HCT116 (cell line): ENCODE measurements at regions not wholly inside any gene's neighbourhood (a gene's known extent, or its start where the extent isn't known, plus 50 kb on each side); places are given as distances from the start of the nearest gene placed in this dataset.

Experiments used
- ATAC-seq: fragments of 200-7000 bp; cut with Tn5 transposase; 2 replicates; pipeline ENCODE4 v1.9.1; 2020; ENCODE audit warnings: mild to moderate bottlenecking, moderate library complexity
- BruUV-seq: library from RNA; stranded (reverse); fragments of 400-500 nt; replicated peaks from 2 replicates; lab custom pipeline; 2021; lab: Mats Ljungman, UMichigan
- CTCF ChIA-PET: fragments of 300-600 bp; sonication (Branson Sonifier 250); formaldehyde crosslinking; loops from one replicate; lab custom pipeline; 2021; ENCODE audit warnings: antibody characterized with exemption; lab: Charles Lee
- POLR2A ChIA-PET: fragments of 300-600, 350-600 bp; sonication (Branson Sonifier 250); formaldehyde crosslinking; loops from one replicate; lab custom pipeline; 2021; ENCODE audit warnings: antibody characterized with exemption; lab: Charles Lee
- RAD21 ChIA-PET, 2 experiments: fragments of 300-600 bp; sonication (Branson Sonifier 250); formaldehyde crosslinking; loops; one replicate each; lab custom pipeline; 2023; ENCODE audit warnings: low total read pairs in 2 of 2; ENCODE audit not compliant: uncharacterized antibody in 2 of 2, unreplicated experiment in 2 of 2, low non-redundant PET in 1 of 2; lab: Charles Lee
- DNase-seq: peaks from one replicate; pipeline ENCODE4 v3.0.0-alpha.2; 2010; ENCODE audit warnings: low read depth, low spot score
- H2AFZ ChIP-seq: fragments of 200-600 bp; shearing (Covaris generic), sonication (generic); 2 replicates; pipeline ENCODE4 v1.6.1; 2017; ENCODE audit warnings: low read depth, mixed run types, mixed read lengths, antibody characterized with exemption, low read length; ENCODE audit not compliant: poor library complexity, severe bottlenecking
- H3K27ac ChIP-seq: 2 replicates; pipeline ENCODE4 v1.5.1; 2012; ENCODE audit warnings: low read depth, low read length
- H3K27me3 ChIP-seq: fragments of 200-600 bp; sonication (generic); 2 replicates; pipeline ENCODE4 v1.6.1; 2016; ENCODE audit warnings: mixed run types, low read length, mixed read lengths; ENCODE audit not compliant: insufficient read depth
- H3K36me3 ChIP-seq, 2 experiments: fragments of 200-500 bp in 1 of 2; fragments of 200-600 bp in 1 of 2; sonication (Bioruptor generic) in 1 of 2; sonication (generic) in 1 of 2; 2 replicates each; pipeline versions ENCODE4 v1.5.1 to v1.6.1; 2014 to 2016; ENCODE audit warnings: low read length in 2 of 2, inconsistent platforms in 1 of 2, mixed read lengths in 1 of 2, mixed run types in 1 of 2; ENCODE audit not compliant: insufficient read depth in 2 of 2, control insufficient read depth in 1 of 2
- H3K4me1 ChIP-seq, 2 experiments: fragments of 200-600 bp in 1 of 2; sonication (generic) in 1 of 2; 2 replicates each; pipeline versions ENCODE4 v1.5.1 to v1.6.1; 2012 to 2017; ENCODE audit warnings: low read length in 2 of 2, inconsistent platforms in 1 of 2, mild to moderate bottlenecking in 1 of 2, mixed read lengths in 1 of 2, mixed run types in 1 of 2, moderate library complexity in 1 of 2; ENCODE audit not compliant: insufficient read depth in 2 of 2, control insufficient read depth in 1 of 2
- H3K4me2 ChIP-seq: fragments of 200-600 bp; sonication (generic); 2 replicates; pipeline ENCODE4 v1.6.1; 2017; ENCODE audit warnings: mixed run types, low read length, mixed read lengths
- H3K4me3 ChIP-seq, 2 experiments: fragments of 200-600 bp in 1 of 2; sonication (generic) in 1 of 2; replicated peaks in 1 of 2; 2 replicates each; pipeline ENCODE4 v1.5.1; 2011 to 2016; ENCODE audit warnings: low read length in 2 of 2, control low read depth in 1 of 2, low read depth in 1 of 2, mild to moderate bottlenecking in 1 of 2, mixed read lengths in 1 of 2, mixed run types in 1 of 2
- H3K79me2 ChIP-seq: fragments of 200-600 bp; sonication (generic); 2 replicates; pipeline ENCODE4 v1.6.1; 2017; ENCODE audit warnings: mild to moderate bottlenecking, mixed run types, low read length, moderate library complexity, mixed read lengths; ENCODE audit not compliant: insufficient read depth
- H3K9ac ChIP-seq: fragments of 200-600 bp; sonication (generic); 2 replicates; pipeline ENCODE4 v1.6.1; 2016; ENCODE audit warnings: low read length, mixed read lengths
- H3K9me2 ChIP-seq: fragments of 200-600 bp; sonication (generic), shearing (Covaris generic); 2 replicates; pipeline ENCODE4 v1.6.1; 2017; ENCODE audit warnings: mixed run types, mild to moderate bottlenecking, moderate library complexity; ENCODE audit not compliant: insufficient read depth
- H3K9me3 ChIP-seq, 2 experiments: fragments of 200-500 bp in 1 of 2; fragments of 200-600 bp in 1 of 2; sonication (Bioruptor generic) in 1 of 2; sonication (generic) in 1 of 2; 2 replicates each; pipeline ENCODE4 v1.6.1; 2014 to 2017; ENCODE audit warnings: low read length in 2 of 2, mixed read lengths in 2 of 2, inconsistent platforms in 1 of 2, low read depth in 1 of 2, mild to moderate bottlenecking in 1 of 2, mixed run types in 1 of 2, moderate library complexity in 1 of 2; ENCODE audit not compliant: control insufficient read depth in 1 of 2, insufficient read depth in 1 of 2
- H4K20me1 ChIP-seq: fragments of 200-600 bp; sonication (generic), shearing (Covaris generic); 2 replicates; pipeline ENCODE4 v1.6.1; 2017; ENCODE audit warnings: mixed run types, mild to moderate bottlenecking, moderate library complexity; ENCODE audit not compliant: insufficient read depth
- CBX3 ChIP-seq: IDR thresholded peaks from 2 replicates; pipeline ENCODE4 v1.6.1; 2012; ENCODE audit warnings: low read depth
- EGR1 ChIP-seq: IDR thresholded peaks from 2 replicates; pipeline ENCODE4 v1.6.1; 2012; ENCODE audit warnings: low read depth
- EZH2 ChIP-seq: fragments of 200-600 bp; sonication (generic); IDR thresholded peaks from 2 replicates; pipeline ENCODE4 v1.6.1; 2017; ENCODE audit warnings: antibody characterized with exemption, mixed run types
- EZH2phosphoT487 ChIP-seq: fragments of 200-600 bp; IDR thresholded peaks from 2 replicates; pipeline ENCODE4 v1.6.1; 2018; ENCODE audit warnings: antibody characterized with exemption, borderline replicate concordance
- FOSL1 ChIP-seq: IDR thresholded peaks from 2 replicates; pipeline ENCODE4 v1.6.1; 2012; ENCODE audit warnings: low read depth
- JUND ChIP-seq: IDR thresholded peaks from 2 replicates; pipeline ENCODE4 v1.6.1; 2012
- POLR2A ChIP-seq: IDR thresholded peaks from 2 replicates; pipeline ENCODE4 v1.7.0; 2011; ENCODE audit warnings: borderline replicate concordance; ENCODE audit not compliant: insufficient read depth, insufficient read length; ENCODE audit errors: extremely low read depth
- POLR2AphosphoS5 ChIP-seq: IDR thresholded peaks from 2 replicates; pipeline ENCODE4 v1.6.1; 2011; ENCODE audit warnings: mild to moderate bottlenecking, low read depth, low read length, moderate library complexity
- RAD21 ChIP-seq: IDR thresholded peaks from 2 replicates; pipeline ENCODE4 v1.6.1; 2012; ENCODE audit warnings: low read depth, mild to moderate bottlenecking
- SP1 ChIP-seq: IDR thresholded peaks from 2 replicates; pipeline ENCODE4 v1.6.1; 2012; ENCODE audit warnings: low read depth
- SRF ChIP-seq: IDR thresholded peaks from 2 replicates; pipeline ENCODE4 v1.6.1; 2012; ENCODE audit warnings: low read depth
- ZNF274 ChIP-seq: fragments of 200-500 bp; sonication (Bioruptor generic); IDR thresholded peaks from 2 replicates; pipeline ENCODE4 v1.6.1; 2014; ENCODE audit warnings: mild to moderate bottlenecking, low read depth, low read length, inconsistent platforms
- intact Hi-C: fragments of 100-400 bp; cut with micrococcal nuclease; formaldehyde crosslinking; loops from 2 replicates; pipeline ENCODE4 v1.10.0; 2022
- TF ChIP-seq, protein P1 (sequence below), 3 experiments: fragments of 200-600 bp in 1 of 3; sonication (generic) in 1 of 3; IDR thresholded peaks in 2 of 3; conservative IDR thresholded peaks in 1 of 3; 2 replicates each; pipeline ENCODE4 v1.5.1; 2012 to 2017; ENCODE audit warnings: low read depth in 2 of 3, low read length in 2 of 3, antibody characterized with exemption in 1 of 3, borderline replicate concordance in 1 of 3, control low read depth in 1 of 3, mild to moderate bottlenecking in 1 of 3, mixed read lengths in 1 of 3, mixed run types in 1 of 3, moderate library complexity in 1 of 3; ENCODE audit not compliant: insufficient read depth in 1 of 3

DNA sequence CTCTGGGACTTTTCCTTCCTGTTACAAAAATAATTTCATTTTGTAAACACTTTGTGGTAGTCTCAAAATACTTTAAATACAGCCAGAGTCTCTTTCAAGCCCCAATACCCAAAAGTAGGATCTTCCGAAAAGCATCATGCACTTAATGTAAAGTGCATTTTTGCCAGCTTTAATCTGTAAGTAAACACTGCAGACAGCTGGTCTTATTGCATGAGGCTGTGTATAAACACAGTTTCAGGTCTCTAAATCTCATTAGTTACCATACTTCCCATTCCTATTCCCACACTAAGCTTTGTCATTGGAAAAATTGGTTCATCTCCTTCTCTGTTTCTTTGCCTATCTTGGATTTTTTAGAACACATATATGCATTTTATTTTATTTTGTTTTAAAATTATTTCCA lies 87.6 kb upstream of the GNAI1 start:
- RAD21 ChIA-PET = no interaction called here

DNA sequence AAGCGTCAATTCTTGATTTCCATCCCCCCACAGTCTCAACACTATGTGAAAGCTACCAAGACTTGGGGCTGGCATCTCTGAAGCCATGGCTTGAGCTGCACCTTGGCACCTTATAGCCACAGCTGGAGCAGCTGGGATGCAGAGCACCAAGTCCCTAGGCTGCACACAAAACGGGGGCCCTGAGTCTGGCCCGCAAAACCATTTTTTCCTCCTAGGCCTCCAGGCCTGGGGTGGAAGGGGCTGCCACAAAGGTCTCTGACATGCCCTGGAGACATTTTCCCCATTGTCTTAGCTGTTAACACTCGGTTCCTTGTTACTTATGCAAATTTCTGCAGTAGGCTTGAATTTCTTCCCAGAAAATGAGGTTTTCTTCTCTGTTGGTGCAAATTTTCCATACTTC lies 89.8 kb upstream of the GNAI1 start:
- CTCF ChIA-PET = no interaction called here
- Histone ChIP-seq H3K79me2 (no peaks in the 10 kb centered on the region), H3K4me2 (no peak overlapping the region), H3K27ac (no peak overlapping the region), H3K36me3 (no peaks in the 10 kb centered on the region), H2AFZ (no peak overlapping the region), H3K9me2 (no peaks in the 10 kb centered on the region), H4K20me1 (no peaks in the 10 kb centered on the region), H3K4me3 (no peak overlapping the region), H3K9ac (no peak overlapping the region), H3K9me3 (no peaks in the 10 kb centered on the region), H3K27me3 (no peaks in the 10 kb centered on the region), H3K4me1 (no peaks in the 10 kb centered on the region)
- DNase-seq (no peak), ATAC-seq (no peak)
- no peak for TF ChIP-seq EGR1
- TF ChIP-seq SP1 = no peak
- TF ChIP-seq POLR2AphosphoS5 = no peak
- no peak for TF ChIP-seq EZH2phosphoT487
- TF ChIP-seq, protein P1, sequence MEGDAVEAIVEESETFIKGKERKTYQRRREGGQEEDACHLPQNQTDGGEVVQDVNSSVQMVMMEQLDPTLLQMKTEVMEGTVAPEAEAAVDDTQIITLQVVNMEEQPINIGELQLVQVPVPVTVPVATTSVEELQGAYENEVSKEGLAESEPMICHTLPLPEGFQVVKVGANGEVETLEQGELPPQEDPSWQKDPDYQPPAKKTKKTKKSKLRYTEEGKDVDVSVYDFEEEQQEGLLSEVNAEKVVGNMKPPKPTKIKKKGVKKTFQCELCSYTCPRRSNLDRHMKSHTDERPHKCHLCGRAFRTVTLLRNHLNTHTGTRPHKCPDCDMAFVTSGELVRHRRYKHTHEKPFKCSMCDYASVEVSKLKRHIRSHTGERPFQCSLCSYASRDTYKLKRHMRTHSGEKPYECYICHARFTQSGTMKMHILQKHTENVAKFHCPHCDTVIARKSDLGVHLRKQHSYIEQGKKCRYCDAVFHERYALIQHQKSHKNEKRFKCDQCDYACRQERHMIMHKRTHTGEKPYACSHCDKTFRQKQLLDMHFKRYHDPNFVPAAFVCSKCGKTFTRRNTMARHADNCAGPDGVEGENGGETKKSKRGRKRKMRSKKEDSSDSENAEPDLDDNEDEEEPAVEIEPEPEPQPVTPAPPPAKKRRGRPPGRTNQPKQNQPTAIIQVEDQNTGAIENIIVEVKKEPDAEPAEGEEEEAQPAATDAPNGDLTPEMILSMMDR (IDR thresholded peaks at IDR 0.05 in 2 of 3, conservative IDR thresholded peaks at IDR 0.05 in 1 of 3; ENCODE audit: borderline replicate concordance in 1 of 3, insufficient read depth in 1 of 3, low read depth in 2 of 3, low read length in 2 of 3) = no peak
- no peak for TF ChIP-seq CBX3
- no peak for TF ChIP-seq EZH2
- TF ChIP-seq POLR2A = no peak
- TF ChIP-seq RAD21 = no peak
- TF ChIP-seq ZNF274 = no peak
- TF ChIP-seq FOSL1 = no peak
- intact Hi-C loops = loop anchor here (5.0 to 10.0 kb wide), 3 partner anchors 747 to 1460 kb away; no protein-coding TSS in a partner anchor
- no TSS peak for BruUV-seq
- RAD21 ChIA-PET = no interaction called here
- POLR2A ChIA-PET = no interaction called here

More for the DNA sequence above, 87.6 kb upstream of the GNAI1 start:
- Histone ChIP-seq H3K27me3 (no peaks in the 10 kb centered on the region), H3K4me2 (no peak overlapping the region), H3K9ac (no peak overlapping the region), H4K20me1 (no peaks in the 10 kb centered on the region), H3K9me3 (no peaks in the 10 kb centered on the region), H3K36me3 (no peaks in the 10 kb centered on the region), H3K9me2 (no peaks in the 10 kb centered on the region), H3K4me3 (no peak overlapping the region), H2AFZ (no peak overlapping the region)
- POLR2A ChIA-PET = no interaction called here
- ATAC-seq = no peak
- intact Hi-C loops = loop anchor here (5.0 to 10.0 kb wide), 3 partner anchors 750 to 1462 kb away; no protein-coding TSS in a partner anchor
- CTCF ChIA-PET = interaction anchor here (0.6 to 2.5 kb wide), 4 partner anchors 241 to 749 kb away, joined by 3 to 16 read pairs (median 5); no protein-coding TSS in a partner anchor
- no peak for TF ChIP-seq EZH2phosphoT487
- TF ChIP-seq JUND = no peak
- TF ChIP-seq POLR2A = no peak
- TF ChIP-seq SRF = no peak
- TF ChIP-seq, all 23 proteins: peak for 0
- Histone ChIP-seq H3K79me2 (no peaks in the 10 kb centered on the region), H3K27ac (no peak overlapping the region), H3K4me1 (no peaks in the 10 kb centered on the region)
- DNase-seq = no peak
- BruUV-seq = no TSS peak
